GM23248 (cell line): ENCODE measurements at regions not wholly inside any gene's neighbourhood (a gene's known extent, or its start where the extent isn't known, plus 50 kb on each side); places are given as distances from the start of the nearest gene placed in this dataset. TPM values are rescaled to one million over a fixed set of nuclear protein-coding genes. Genes with fewer than 3 reads are reported as not detected.

Experiments used
- DNase-seq: peaks from one replicate; pipeline ENCODE4 v3.0.0-alpha.2; 2015
- H2AFZ ChIP-seq: fragments of 200-600 bp; sonication (generic); 2 replicates; pipeline ENCODE4 v1.6.1; 2016; ENCODE audit warnings: antibody characterized with exemption
- H3F3A ChIP-seq: fragments of 200-600 bp; sonication (generic); 2 replicates; pipeline ENCODE4 v1.6.1; 2016; ENCODE audit warnings: mild to moderate bottlenecking, antibody characterized with exemption, mixed run types; ENCODE audit not compliant: insufficient read depth
- H3K27ac ChIP-seq: fragments of 200-600 bp; sonication (generic); 2 replicates; pipeline ENCODE4 v1.5.1; 2016; ENCODE audit warnings: mild to moderate bottlenecking
- H3K27me3 ChIP-seq: fragments of 200-600 bp; sonication (generic); replicated peaks from 2 replicates; pipeline ENCODE4 v1.6.1; 2016; ENCODE audit warnings: mild to moderate bottlenecking; ENCODE audit not compliant: insufficient read depth
- H3K36me3 ChIP-seq: fragments of 200-600 bp; sonication (generic); 2 replicates; pipeline ENCODE4 v1.6.1; 2016; ENCODE audit warnings: low read depth, mild to moderate bottlenecking
- H3K4me1 ChIP-seq: fragments of 200-600 bp; sonication (generic); 2 replicates; pipeline ENCODE4 v1.6.1; 2016; ENCODE audit warnings: mild to moderate bottlenecking; ENCODE audit not compliant: insufficient read depth
- H3K4me2 ChIP-seq: fragments of 200-600 bp; sonication (generic); one replicate; pipeline ENCODE4 v1.6.1; 2016; ENCODE audit warnings: mild to moderate bottlenecking; ENCODE audit not compliant: unreplicated experiment
- H3K4me3 ChIP-seq: fragments of 200-600 bp; sonication (generic); 2 replicates; pipeline ENCODE4 v1.5.1; 2016; ENCODE audit warnings: mild to moderate bottlenecking
- H3K79me2 ChIP-seq: fragments of 200-600 bp; sonication (generic); 2 replicates; pipeline ENCODE4 v1.6.1; 2016; ENCODE audit warnings: mild to moderate bottlenecking; ENCODE audit not compliant: insufficient read depth
- H3K9ac ChIP-seq: fragments of 200-600 bp; sonication (generic); 2 replicates; pipeline ENCODE4 v1.6.1; 2016; ENCODE audit warnings: mild to moderate bottlenecking
- H3K9me2 ChIP-seq: fragments of 200-600 bp; sonication (generic); 2 replicates; pipeline ENCODE4 v1.6.1; 2016; ENCODE audit warnings: mixed run types, mild to moderate bottlenecking, moderate library complexity; ENCODE audit not compliant: insufficient read depth
- H3K9me3 ChIP-seq: fragments of 200-600 bp; sonication (generic); one replicate; pipeline ENCODE4 v1.6.1; 2017; ENCODE audit warnings: low read depth
- H4K20me1 ChIP-seq: fragments of 200-600 bp; sonication (generic); 2 replicates; pipeline ENCODE4 v1.6.0; 2016; ENCODE audit not compliant: insufficient read depth
- EZH2 ChIP-seq: fragments of 200-600 bp; sonication (generic); IDR thresholded peaks from 2 replicates; pipeline ENCODE4 v1.6.1; 2018; ENCODE audit warnings: antibody characterized with exemption, mild to moderate bottlenecking; ENCODE audit not compliant: insufficient read depth, poor library complexity, severe bottlenecking
- EZH2phosphoT487 ChIP-seq: fragments of 200-600 bp; sonication (generic); IDR thresholded peaks from 2 replicates; pipeline ENCODE4 v1.6.1; 2018; ENCODE audit warnings: antibody characterized with exemption, moderate library complexity, mild to moderate bottlenecking, low read depth; ENCODE audit not compliant: insufficient read depth
- WGBS, 2 experiments: methylation state at CpG; one replicate each; pipeline ENCODE4 v1.1.6; 2015 to 2017; ENCODE audit warnings: low lambda C conversion rate in 2 of 2, low coverage in 1 of 2; ENCODE audit errors: missing lambda C conversion rate in 2 of 2; 5-methylcytosine and 5-hydroxymethylcytosine counted together
- in situ Hi-C: fragments of 300-500 bp; cut with MboI; formaldehyde crosslinking; loops from 2 replicates; pipeline ENCODE4 v1.15.0; 2020
- small RNA-seq: library from RNA; depleted of rRNA; stranded (forward); fragments of <200 nt; gene quantifications from one replicate; pipeline ENCODE3, GENCODE V24; 2014; ENCODE audit warnings: low read depth, low replicate concordance

- no peak overlapping the region for H3K4me3 ChIP-seq
- in situ Hi-C loops = no loop called here
- H3K9ac ChIP-seq = no peak overlapping the region
- no peak overlapping the region for H3K4me2 ChIP-seq
- no peaks in the 10 kb centered on the region for H3K79me2 ChIP-seq
- 0 out of 2 replicates have a peak overlapping the region, but pooled peaks have one; percentile 2 for H3K27ac ChIP-seq
- 0 out of 2 replicates have a peak, but pooled peaks cover 7% of the 10 kb centered on the region for H3K4me1 ChIP-seq
- H3K9me3 ChIP-seq = no peaks in the 10 kb centered on the region
- WGBS, 2 experiments = 23 to 29% methylated on average over 6 of the region's 6 CpGs
- no peaks in the 10 kb centered on the region for H3K9me2 ChIP-seq
- TF ChIP-seq EZH2 = no peak
- no peak for TF ChIP-seq EZH2phosphoT487
- H2AFZ ChIP-seq = no peak overlapping the region
- H3K27me3 ChIP-seq = no peaks in the 10 kb centered on the region
- no peaks in the 10 kb centered on the region for H3K36me3 ChIP-seq
- no peaks in the 10 kb centered on the region; the same call in 1 of the 2 replicates for H3F3A ChIP-seq
- peak; percentile 41 for DNase-seq
- no peaks in the 10 kb centered on the region for H4K20me1 ChIP-seq
Observed at GRCh38 chr18:25005541-25006403, 346.2 kb downstream of the ZNF521 start.

DNA sequence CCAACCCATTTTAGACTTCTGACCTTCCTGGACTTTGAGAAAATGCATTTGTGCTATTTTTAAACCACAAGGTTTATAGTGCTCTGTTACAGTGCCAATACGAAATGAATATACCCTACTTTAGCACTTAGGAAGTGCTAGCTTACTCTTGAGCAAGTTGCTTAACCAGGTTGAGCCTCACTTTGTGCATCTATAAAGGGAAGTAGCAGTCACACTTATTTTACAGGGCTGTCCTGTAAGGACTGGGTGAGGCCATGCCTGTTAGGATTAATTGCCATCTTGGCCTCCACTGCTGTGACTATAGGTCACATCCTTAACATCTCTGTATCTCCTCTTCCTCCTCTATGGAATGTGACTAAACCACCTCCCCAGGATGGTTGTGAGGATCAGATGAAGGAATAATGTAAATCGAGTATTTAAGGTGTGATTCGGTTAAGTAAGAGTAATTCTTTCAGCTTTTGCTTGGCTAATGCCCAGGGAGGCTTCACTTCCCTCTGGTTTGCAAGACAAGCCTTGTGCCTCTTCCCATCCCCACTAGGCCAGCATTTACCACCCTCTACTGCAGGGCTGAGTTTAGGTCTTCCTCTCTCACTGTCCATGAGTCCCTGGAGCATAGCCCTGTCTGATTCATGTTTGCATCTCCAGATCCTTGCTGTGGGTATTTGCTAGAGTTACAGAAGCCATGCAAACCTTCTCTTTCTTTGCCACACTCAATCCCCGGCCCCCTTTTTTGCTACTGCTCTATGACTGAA, 341.2 kb downstream of the ZNF521 start:
- in situ Hi-C loops = no loop called here
- no peaks in the 10 kb centered on the region for H3K27me3 ChIP-seq
- H3K27ac ChIP-seq = no peak overlapping the region
- H3K9ac ChIP-seq = no peak overlapping the region
- H3K79me2 ChIP-seq = no peaks in the 10 kb centered on the region
- no peaks in the 10 kb centered on the region; the same call in 1 of the 2 replicates for H3F3A ChIP-seq
- TF ChIP-seq EZH2phosphoT487 (no peak), EZH2 (no peak)
- H3K36me3 ChIP-seq = no peaks in the 10 kb centered on the region
- H3K4me2 ChIP-seq = no peak overlapping the region
- H3K9me2 ChIP-seq = no peaks in the 10 kb centered on the region
- no peak for DNase-seq
- H3K9me3 ChIP-seq = no peaks in the 10 kb centered on the region
- no peaks in the 10 kb centered on the region for H4K20me1 ChIP-seq
- no peak overlapping the region for H3K4me3 ChIP-seq
- no peak overlapping the region for H2AFZ ChIP-seq
- 0 out of 2 replicates have a peak, but pooled peaks cover 1% of the 10 kb centered on the region for H3K4me1 ChIP-seq
- 62 to 63% methylated on average over 4 of the region's 4 CpGs for WGBS, 2 experiments

Small RNAs in the stretch of these regions (small RNA-seq; reads per million reads assigned to genes)
- not detected for gene PPIAP57
